ENCODE measurements at regions not wholly inside any gene's neighbourhood (a gene's known extent, or its start where the extent isn't known, plus 50 kb on each side); places are given as distances from the start of the nearest gene placed in this dataset.

- peaks cover 4% of the 10 kb centered on the region for H3K9me3 ChIP-seq (replicated peaks; ENCODE audit: control insufficient read depth, insufficient read depth, low read length)
- no peaks in the 10 kb centered on the region for H3K36me3 ChIP-seq (ENCODE audit: control insufficient read depth in 2 of 2, extremely low read depth in 1 of 2, insufficient read depth in 2 of 2, low read length in 2 of 2)
- TF ChIP-seq FOS (IDR thresholded peaks at IDR 0.05; ENCODE audit: borderline replicate concordance, insufficient read depth, low read length) (no peak), JUN (IDR thresholded peaks at IDR 0.05; ENCODE audit: borderline replicate concordance, insufficient read depth, insufficient read length, low read depth) (no peak), EZH2 (IDR thresholded peaks at IDR 0.05; ENCODE audit: borderline replicate concordance, low read depth, low read length, severe bottlenecking) (no peak), POLR2AphosphoS5 (IDR thresholded peaks at IDR 0.05; ENCODE audit: insufficient read depth, low read depth, low read length) (no peak), POLR2A (IDR thresholded peaks at IDR 0.05; ENCODE audit: low read depth, low read length) (no peak), GATA2 (IDR thresholded peaks at IDR 0.05; ENCODE audit: insufficient read depth, insufficient read length, low read depth, low read length) (no peak), MYC (IDR thresholded peaks at IDR 0.05; ENCODE audit: low read depth, low read length) (no peak)
- TF ChIP-seq, protein P1, sequence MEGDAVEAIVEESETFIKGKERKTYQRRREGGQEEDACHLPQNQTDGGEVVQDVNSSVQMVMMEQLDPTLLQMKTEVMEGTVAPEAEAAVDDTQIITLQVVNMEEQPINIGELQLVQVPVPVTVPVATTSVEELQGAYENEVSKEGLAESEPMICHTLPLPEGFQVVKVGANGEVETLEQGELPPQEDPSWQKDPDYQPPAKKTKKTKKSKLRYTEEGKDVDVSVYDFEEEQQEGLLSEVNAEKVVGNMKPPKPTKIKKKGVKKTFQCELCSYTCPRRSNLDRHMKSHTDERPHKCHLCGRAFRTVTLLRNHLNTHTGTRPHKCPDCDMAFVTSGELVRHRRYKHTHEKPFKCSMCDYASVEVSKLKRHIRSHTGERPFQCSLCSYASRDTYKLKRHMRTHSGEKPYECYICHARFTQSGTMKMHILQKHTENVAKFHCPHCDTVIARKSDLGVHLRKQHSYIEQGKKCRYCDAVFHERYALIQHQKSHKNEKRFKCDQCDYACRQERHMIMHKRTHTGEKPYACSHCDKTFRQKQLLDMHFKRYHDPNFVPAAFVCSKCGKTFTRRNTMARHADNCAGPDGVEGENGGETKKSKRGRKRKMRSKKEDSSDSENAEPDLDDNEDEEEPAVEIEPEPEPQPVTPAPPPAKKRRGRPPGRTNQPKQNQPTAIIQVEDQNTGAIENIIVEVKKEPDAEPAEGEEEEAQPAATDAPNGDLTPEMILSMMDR (IDR thresholded peaks at IDR 0.05; ENCODE audit: extremely low read depth in 1 of 2, insufficient read depth in 1 of 2, low read depth in 1 of 2, low read length in 2 of 2) = no peak
- TF ChIP-seq, protein P2, sequence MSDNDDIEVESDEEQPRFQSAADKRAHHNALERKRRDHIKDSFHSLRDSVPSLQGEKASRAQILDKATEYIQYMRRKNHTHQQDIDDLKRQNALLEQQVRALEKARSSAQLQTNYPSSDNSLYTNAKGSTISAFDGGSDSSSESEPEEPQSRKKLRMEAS (IDR thresholded peaks at IDR 0.05; ENCODE audit: insufficient read depth, insufficient read length) = no peak
- dilution Hi-C loops (cut with MboI; ENCODE audit: extremely low pct_ligation_motif_present, low sequenced_read_pairs) = no loop called here
- no peaks in the 10 kb centered on the region for H3K79me2 ChIP-seq (ENCODE audit: control insufficient read depth, insufficient read depth, low read length)
- ChIA-PET CTCF (no interaction called here), POLR2A (no interaction called here)
- FAIRE-seq (no peak), DNase-seq (ENCODE audit: low read depth, low spot score) (no peak)
- H4K20me1 ChIP-seq (replicated peaks; ENCODE audit: control insufficient read depth, extremely low read depth, insufficient read depth, low read length) = no peaks in the 10 kb centered on the region
- H3K27ac ChIP-seq (ENCODE audit: insufficient read depth, low read depth, low read length) = no peak overlapping the region
- intact Hi-C loops (cut with micrococcal nuclease) = no loop called here
- no peaks in the 10 kb centered on the region for H3K27me3 ChIP-seq (ENCODE audit: control insufficient read depth in 2 of 2, insufficient read depth in 2 of 2, low read length in 2 of 2)
- H3K9me1 ChIP-seq (replicated peaks; ENCODE audit: control insufficient read depth, extremely low read depth, insufficient read depth, low read length) = no peaks in the 10 kb centered on the region
- no peak overlapping the region for H2AFZ ChIP-seq (ENCODE audit: low read depth, low read length)
- H3K4me3 ChIP-seq (replicated peaks in 1 of 3; ENCODE audit: insufficient read depth in 1 of 3, low read depth in 1 of 3, low read length in 3 of 3) = no peak overlapping the region
- H3K4me1 ChIP-seq (ENCODE audit: control insufficient read depth, extremely low read depth, insufficient read depth, low read length) = no peaks in the 10 kb centered on the region
- no peak overlapping the region for H3K4me2 ChIP-seq (ENCODE audit: insufficient read depth, low read length)
- no TSS peak for BruUV-seq (replicated peaks)
- no peak overlapping the region for H3K9ac ChIP-seq (replicated peaks; ENCODE audit: extremely low read depth, insufficient read depth, low read length)
These were observed 475.4 kb downstream of the MED10 start for GRCh38 chr5:5902678-5903646.
